ENCODE measurements at regions not wholly inside any gene's neighbourhood (a gene's known extent, or its start where the extent isn't known, plus 50 kb on each side); places are given as distances from the start of the nearest gene placed in this dataset.

- DNase-seq: no peak
Measured at GRCh38 chr18:73733806-73734314, 413.8 kb downstream of the FBXO15 start.

- no peak for DNase-seq
Measured at GRCh38 chr18:73733376-73733775, 414.3 kb downstream of the FBXO15 start.

GRCh38 chr18:73728657-73729056 lies 419.0 kb downstream of the FBXO15 start:
- DNase-seq: no peak

GRCh38 chr18:73724958-73725357 lies 422.7 kb downstream of the FBXO15 start:
- no peak for DNase-seq

- no peak for DNase-seq
Measured at GRCh38 chr18:73719611-73720010, 428.0 kb downstream of the FBXO15 start.

- no peak for DNase-seq
Measured at GRCh38 chr18:73717570-73717969, 430.1 kb downstream of the FBXO15 start.

- DNase-seq: no peak
Measured at GRCh38 chr18:73715210-73715670, 432.4 kb downstream of the FBXO15 start.

GRCh38 chr18:73714466-73714865 lies 433.2 kb downstream of the FBXO15 start:
- no peak for DNase-seq

GRCh38 chr18:73711256-73711655 lies 436.4 kb downstream of the FBXO15 start:
- DNase-seq: no peak

GRCh38 chr18:73708591-73708990 lies 439.0 kb downstream of the FBXO15 start:
- no peak for DNase-seq

- no peak for DNase-seq
Measured at GRCh38 chr18:73707035-73707434, 440.6 kb downstream of the FBXO15 start.

GRCh38 chr18:73697353-73697752 lies 450.3 kb downstream of the FBXO15 start:
- DNase-seq: no peak

- DNase-seq: no peak
Measured at GRCh38 chr18:73696698-73697097, 450.9 kb downstream of the FBXO15 start.

- no peak for DNase-seq
Measured at GRCh38 chr18:73696171-73696570, 451.5 kb downstream of the FBXO15 start.

GRCh38 chr18:73693091-73693490 lies 454.5 kb downstream of the FBXO15 start:
- no peak for DNase-seq

GRCh38 chr18:73691624-73692023 lies 456.0 kb downstream of the FBXO15 start:
- DNase-seq: no peak

GRCh38 chr18:73691118-73691517 lies 456.5 kb downstream of the FBXO15 start:
- DNase-seq: no peak

- DNase-seq: no peak
Measured at GRCh38 chr18:73690222-73690621, 457.4 kb downstream of the FBXO15 start.

GRCh38 chr18:73688851-73689711 lies 458.6 kb downstream of the FBXO15 start:
- no peak for DNase-seq

GRCh38 chr18:73688161-73688560 lies 459.5 kb downstream of the FBXO15 start:
- no peak for DNase-seq

- no peak for DNase-seq
Measured at GRCh38 chr18:73684647-73685046, 463.0 kb downstream of the FBXO15 start.

- DNase-seq: no peak
Measured at GRCh38 chr18:73683409-73684238, 464.0 kb downstream of the FBXO15 start.

GRCh38 chr18:73681912-73682311 lies 465.7 kb downstream of the FBXO15 start:
- no peak for DNase-seq

Data from renal pelvis (tissue), 1 donor.